ENCODE measurements at regions not wholly inside any gene's neighbourhood (a gene's known extent, or its start where the extent isn't known, plus 50 kb on each side); places are given as distances from the start of the nearest gene placed in this dataset.

DNA sequence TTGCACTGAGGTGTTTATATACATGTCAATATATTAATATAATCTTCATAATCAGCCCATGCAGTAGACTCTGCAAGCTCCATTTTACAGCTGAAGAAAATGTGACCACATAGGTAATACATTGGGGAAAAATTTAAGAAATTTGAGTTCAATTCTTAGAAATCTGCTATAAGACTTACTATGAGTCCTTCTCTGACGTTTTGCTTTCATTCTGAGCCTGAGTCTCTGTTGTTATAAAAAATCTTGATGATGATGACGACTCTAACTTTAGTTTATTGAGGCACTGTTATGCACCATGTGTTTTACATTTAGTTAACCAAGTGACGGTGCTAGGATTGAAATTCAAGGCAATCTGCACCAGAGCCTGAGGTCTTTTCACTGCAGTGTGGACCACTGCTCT, 370.3 kb upstream of the PPP1R2C start:
- DNase-seq = no peak
- TF ChIP-seq POLR2A (IDR thresholded peaks at IDR 0.05; ENCODE audit: low read length) = no peak
- no peak for TF ChIP-seq GATA1 (IDR thresholded peaks at IDR 0.05; ENCODE audit: low read depth, low read length)

DNA sequence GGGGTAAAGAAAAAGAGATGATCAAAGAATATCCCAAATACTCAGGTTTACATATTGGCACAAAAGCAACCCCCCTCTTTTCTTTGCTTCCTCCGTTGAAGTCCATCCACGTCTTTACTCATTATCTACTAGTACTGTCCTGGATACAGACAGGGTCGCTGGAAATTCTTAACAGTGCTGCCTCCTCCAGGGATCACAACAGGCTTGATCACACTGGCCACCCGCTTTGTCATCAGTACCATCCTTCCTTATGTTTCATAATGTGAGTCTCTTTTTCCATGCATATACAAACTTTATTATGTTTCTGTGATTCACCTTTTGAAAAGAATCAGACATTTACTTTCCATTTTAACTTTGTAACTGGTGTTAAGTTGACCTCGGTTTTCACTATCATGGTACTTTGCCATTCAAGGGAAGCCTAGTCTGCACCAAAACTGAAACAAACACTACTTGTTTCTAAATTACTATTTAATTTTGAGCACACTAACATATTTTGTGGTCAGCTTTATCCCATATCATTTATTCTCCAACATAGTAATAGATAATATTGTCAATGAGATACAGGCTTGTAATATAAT, 387.5 kb upstream of the PPP1R2C start:
- TF ChIP-seq POLR2A (IDR thresholded peaks at IDR 0.05; ENCODE audit: low read length) = no peak
- TF ChIP-seq GATA1 (IDR thresholded peaks at IDR 0.05; ENCODE audit: low read depth, low read length) = no peak
- no peak for DNase-seq

- no peak for TF ChIP-seq GATA1 (IDR thresholded peaks at IDR 0.05; ENCODE audit: low read depth, low read length)
- no peak for TF ChIP-seq POLR2A (IDR thresholded peaks at IDR 0.05; ENCODE audit: low read length)
- DNase-seq = no peak
Observed at GRCh38 chrX:43166874-43167273, 388.9 kb upstream of the PPP1R2C start.

GRCh38 chrX:43175434-43175833, 397.5 kb upstream of the PPP1R2C start:
- TF ChIP-seq GATA1 (IDR thresholded peaks at IDR 0.05; ENCODE audit: low read depth, low read length) (no peak), POLR2A (IDR thresholded peaks at IDR 0.05; ENCODE audit: low read length) (no peak)
- peak; percentile 0 to 8 for DNase-seq

DNA sequence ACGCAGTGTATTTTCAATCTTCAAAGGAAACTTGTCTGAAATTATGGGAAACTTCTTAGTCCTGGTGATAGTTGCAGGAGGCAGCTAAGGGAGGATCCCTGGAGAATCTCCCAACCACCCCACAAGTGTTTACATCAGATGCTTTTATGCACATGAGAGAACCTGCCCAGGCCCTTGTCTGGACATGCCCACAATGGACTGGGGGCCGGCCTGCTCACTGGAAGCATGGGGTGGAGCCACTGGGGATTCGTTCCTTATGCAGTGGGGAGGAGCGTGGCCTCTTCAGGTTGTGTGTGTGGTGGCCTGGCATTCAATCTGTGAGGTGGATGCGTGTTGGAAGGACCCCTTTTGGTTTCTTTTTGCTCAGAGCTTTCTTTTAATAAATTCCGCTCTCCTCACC, 398.7 kb upstream of the PPP1R2C start:
- TF ChIP-seq POLR2A (IDR thresholded peaks at IDR 0.05; ENCODE audit: low read length) (no peak), GATA1 (IDR thresholded peaks at IDR 0.05; ENCODE audit: low read depth, low read length) (no peak)
- peak in 1 of 2 experiments; percentile 15 for DNase-seq

- no peak for DNase-seq
- TF ChIP-seq POLR2A (IDR thresholded peaks at IDR 0.05; ENCODE audit: low read length) (no peak), GATA1 (IDR thresholded peaks at IDR 0.05; ENCODE audit: low read depth, low read length) (no peak)
Observed at GRCh38 chrX:43188296-43188695, 410.3 kb upstream of the PPP1R2C start.

GRCh38 chrX:43211570-43211969, 433.6 kb upstream of the PPP1R2C start:
- TF ChIP-seq GATA1 (IDR thresholded peaks at IDR 0.05; ENCODE audit: low read depth, low read length) = no peak
- no peak for TF ChIP-seq POLR2A (IDR thresholded peaks at IDR 0.05; ENCODE audit: low read length)
- no peak for DNase-seq

DNA sequence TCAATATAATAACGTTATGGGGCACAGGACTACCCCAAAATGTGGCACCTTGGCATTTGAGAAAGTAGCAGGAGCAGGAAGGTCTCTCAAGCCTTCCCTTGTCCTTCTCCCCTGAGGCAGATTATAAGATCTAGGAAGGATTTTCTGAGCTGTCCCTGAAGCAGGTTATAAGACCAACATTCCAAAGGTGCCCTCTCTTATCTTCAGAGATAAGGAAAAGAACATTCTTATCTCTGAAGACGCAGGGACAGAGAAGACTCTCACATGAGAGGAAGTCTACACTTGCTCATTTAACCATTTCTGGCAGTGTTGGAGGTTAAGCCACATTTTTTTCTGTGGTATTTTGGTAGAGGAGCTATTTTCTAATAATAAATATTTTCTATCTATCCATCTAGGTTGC, 437.9 kb upstream of the MAOA start:
- no peak for DNase-seq
- no peak for TF ChIP-seq POLR2A (IDR thresholded peaks at IDR 0.05; ENCODE audit: low read length)
- TF ChIP-seq GATA1 (IDR thresholded peaks at IDR 0.05; ENCODE audit: low read depth, low read length) = no peak

- TF ChIP-seq POLR2A (IDR thresholded peaks at IDR 0.05; ENCODE audit: low read length) (no peak), GATA1 (IDR thresholded peaks at IDR 0.05; ENCODE audit: low read depth, low read length) (no peak)
- DNase-seq = no peak
Observed at GRCh38 chrX:43224496-43224895, 431.6 kb upstream of the MAOA start.

- DNase-seq = no peak
- TF ChIP-seq POLR2A (IDR thresholded peaks at IDR 0.05; ENCODE audit: low read length) = no peak
- no peak for TF ChIP-seq GATA1 (IDR thresholded peaks at IDR 0.05; ENCODE audit: low read depth, low read length)
Observed at GRCh38 chrX:43225626-43226328, 430.3 kb upstream of the MAOA start.

- TF ChIP-seq POLR2A (IDR thresholded peaks at IDR 0.05; ENCODE audit: low read length) (no peak), GATA1 (IDR thresholded peaks at IDR 0.05; ENCODE audit: low read depth, low read length) (no peak)
- no peak for DNase-seq
Observed at GRCh38 chrX:43238461-43238945, 417.6 kb upstream of the MAOA start.

DNA sequence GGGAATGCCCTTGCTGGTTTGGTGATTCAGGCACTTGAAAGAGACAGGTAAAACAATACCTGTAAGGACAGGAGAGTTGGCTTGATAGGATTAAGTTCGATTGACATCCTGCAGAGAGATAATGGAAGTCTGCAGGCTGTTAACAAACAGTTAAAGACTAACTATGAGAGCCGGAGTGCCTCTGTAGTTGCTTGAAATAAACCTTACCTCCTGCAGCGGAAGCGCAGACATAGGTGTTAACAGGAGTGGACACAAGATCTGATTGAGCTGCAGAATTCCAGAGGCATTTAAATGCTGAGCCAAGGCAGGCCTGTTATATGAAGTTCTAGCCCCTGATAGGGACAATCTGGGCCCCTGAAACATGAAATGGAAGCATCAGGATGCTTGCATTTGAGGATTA, 416.7 kb upstream of the MAOA start:
- TF ChIP-seq POLR2A (IDR thresholded peaks at IDR 0.05; ENCODE audit: low read length) (no peak), GATA1 (IDR thresholded peaks at IDR 0.05; ENCODE audit: low read depth, low read length) (no peak)
- DNase-seq = no peak

DNA sequence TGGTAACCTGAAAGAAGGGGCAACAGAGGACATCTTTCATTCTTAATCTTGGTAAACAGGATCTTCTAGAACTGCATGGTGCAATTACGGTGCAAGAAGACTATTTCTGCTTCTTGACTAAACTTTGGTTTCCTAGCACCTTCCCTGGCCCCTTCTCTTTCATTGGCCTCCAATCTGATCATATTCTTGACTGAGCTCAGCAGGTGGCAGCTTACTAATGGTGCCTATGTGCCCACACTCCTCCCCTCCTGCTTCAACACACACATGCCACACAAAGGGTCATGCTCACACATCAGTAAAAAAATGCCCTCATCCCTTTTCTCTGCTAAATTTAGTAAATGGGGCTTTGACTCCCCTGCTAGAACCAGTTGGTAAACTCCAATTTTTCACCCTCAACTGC, 400.5 kb upstream of the MAOA start:
- no peak for DNase-seq
- no peak for TF ChIP-seq GATA1 (IDR thresholded peaks at IDR 0.05; ENCODE audit: low read depth, low read length)
- no peak for TF ChIP-seq POLR2A (IDR thresholded peaks at IDR 0.05; ENCODE audit: low read length)

- DNase-seq = no peak
- TF ChIP-seq GATA1 (IDR thresholded peaks at IDR 0.05; ENCODE audit: low read depth, low read length) (no peak), POLR2A (IDR thresholded peaks at IDR 0.05; ENCODE audit: low read length) (no peak)
Observed at GRCh38 chrX:43266487-43266886, 389.6 kb upstream of the MAOA start.

- DNase-seq = no peak
- TF ChIP-seq POLR2A (IDR thresholded peaks at IDR 0.05; ENCODE audit: low read length) (no peak), GATA1 (IDR thresholded peaks at IDR 0.05; ENCODE audit: low read depth, low read length) (no peak)
Observed at GRCh38 chrX:43267652-43268051, 388.4 kb upstream of the MAOA start.

Measured in erythroblast (primary cell).